ENCODE measurements at regions not wholly inside any gene's neighbourhood (a gene's known extent, or its start where the extent isn't known, plus 50 kb on each side); places are given as distances from the start of the nearest gene placed in this dataset.

DNA sequence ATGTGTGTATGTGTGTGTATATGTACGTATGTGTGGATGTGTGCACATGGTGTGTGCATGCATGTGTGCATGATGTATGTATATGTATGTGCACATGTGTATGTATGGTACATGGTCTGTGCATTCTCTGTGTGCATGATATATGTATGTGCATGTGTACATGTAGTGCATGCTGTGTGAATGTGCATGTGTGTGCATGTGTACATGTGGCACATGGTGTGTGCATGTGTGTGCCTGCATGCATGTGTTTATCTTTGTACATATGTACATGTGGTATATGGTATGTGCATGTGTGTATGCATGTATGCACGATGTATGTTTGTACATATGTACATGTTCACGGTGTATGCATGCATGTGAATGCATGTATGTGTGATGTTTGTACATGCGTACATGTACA is 383.7 kb downstream of the TYW1 start:
- CTCF ChIA-PET = interaction anchor here (1.3 kb wide), 1 partner anchor 9 kb away, joined by 6 read pairs; no protein-coding TSS in a partner anchor
- TF ChIP-seq, protein P1, sequence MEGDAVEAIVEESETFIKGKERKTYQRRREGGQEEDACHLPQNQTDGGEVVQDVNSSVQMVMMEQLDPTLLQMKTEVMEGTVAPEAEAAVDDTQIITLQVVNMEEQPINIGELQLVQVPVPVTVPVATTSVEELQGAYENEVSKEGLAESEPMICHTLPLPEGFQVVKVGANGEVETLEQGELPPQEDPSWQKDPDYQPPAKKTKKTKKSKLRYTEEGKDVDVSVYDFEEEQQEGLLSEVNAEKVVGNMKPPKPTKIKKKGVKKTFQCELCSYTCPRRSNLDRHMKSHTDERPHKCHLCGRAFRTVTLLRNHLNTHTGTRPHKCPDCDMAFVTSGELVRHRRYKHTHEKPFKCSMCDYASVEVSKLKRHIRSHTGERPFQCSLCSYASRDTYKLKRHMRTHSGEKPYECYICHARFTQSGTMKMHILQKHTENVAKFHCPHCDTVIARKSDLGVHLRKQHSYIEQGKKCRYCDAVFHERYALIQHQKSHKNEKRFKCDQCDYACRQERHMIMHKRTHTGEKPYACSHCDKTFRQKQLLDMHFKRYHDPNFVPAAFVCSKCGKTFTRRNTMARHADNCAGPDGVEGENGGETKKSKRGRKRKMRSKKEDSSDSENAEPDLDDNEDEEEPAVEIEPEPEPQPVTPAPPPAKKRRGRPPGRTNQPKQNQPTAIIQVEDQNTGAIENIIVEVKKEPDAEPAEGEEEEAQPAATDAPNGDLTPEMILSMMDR (IDR thresholded peaks at IDR 0.05; ENCODE audit: control extremely low read depth, extremely low read depth, low read depth, missing control alignments) = no peak
- POLR2A ChIA-PET = no interaction called here
- no peak for DNase-seq (ENCODE audit: extremely low spot score)

DNA sequence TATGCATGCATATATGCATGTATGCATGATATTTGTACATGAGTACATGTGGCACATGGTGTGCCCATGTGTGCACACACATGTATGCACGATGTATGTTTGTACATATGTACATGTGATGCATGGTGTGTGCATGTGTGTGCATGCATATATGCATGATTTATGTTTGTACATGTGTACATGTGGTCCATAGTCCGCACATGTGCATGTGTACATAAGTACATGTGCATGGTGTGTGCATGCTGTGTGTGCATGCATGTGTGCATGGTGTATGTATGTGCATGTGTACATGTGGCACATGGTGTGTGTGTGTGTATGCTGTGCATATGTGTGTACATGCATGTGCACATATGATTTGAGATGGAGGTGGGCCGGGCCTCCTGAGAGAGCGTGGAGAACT is 384.2 kb downstream of the TYW1 start:
- CTCF ChIA-PET = interaction anchor here (1.7 to 3.7 kb wide), 2 partner anchors 9 to 10 kb away, joined by 4 to 18 read pairs; no protein-coding TSS in a partner anchor
- TF ChIP-seq, protein P1 (IDR thresholded peaks at IDR 0.05; ENCODE audit: control extremely low read depth, extremely low read depth, low read depth, missing control alignments) = no peak
- DNase-seq (ENCODE audit: extremely low spot score) = no peak
- POLR2A ChIA-PET = no interaction called here

DNA sequence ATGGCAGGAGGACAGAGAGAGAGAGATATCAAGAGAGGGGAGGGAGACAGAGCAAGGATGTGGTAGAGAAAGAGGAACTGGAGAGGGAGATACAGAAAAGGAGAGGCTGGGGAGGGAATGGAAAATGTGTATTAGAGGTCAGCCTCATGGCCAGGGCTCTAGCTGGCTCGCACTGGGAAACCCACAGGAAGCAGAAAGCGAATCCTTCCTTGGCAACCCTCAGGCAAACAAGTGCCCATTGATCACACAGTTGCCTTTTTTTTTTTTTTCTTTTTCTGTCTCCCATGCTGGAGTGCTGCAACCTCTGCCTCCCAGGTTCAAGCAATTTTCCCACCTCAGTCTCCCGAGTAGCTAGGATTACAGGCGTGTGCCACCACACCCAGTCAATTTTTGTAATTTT is 391.2 kb downstream of the TYW1 start:
- DNase-seq (ENCODE audit: extremely low spot score) = no peak
- ChIA-PET POLR2A (no interaction called here), CTCF (interaction anchor here (0.6 to 4.3 kb wide), 3 partner anchors 10 to 922 kb away, joined by 3 to 16 read pairs (median 10); no protein-coding TSS in a partner anchor)
- TF ChIP-seq, protein P1 (IDR thresholded peaks at IDR 0.05; ENCODE audit: control extremely low read depth, extremely low read depth, low read depth, missing control alignments) = no peak

DNA sequence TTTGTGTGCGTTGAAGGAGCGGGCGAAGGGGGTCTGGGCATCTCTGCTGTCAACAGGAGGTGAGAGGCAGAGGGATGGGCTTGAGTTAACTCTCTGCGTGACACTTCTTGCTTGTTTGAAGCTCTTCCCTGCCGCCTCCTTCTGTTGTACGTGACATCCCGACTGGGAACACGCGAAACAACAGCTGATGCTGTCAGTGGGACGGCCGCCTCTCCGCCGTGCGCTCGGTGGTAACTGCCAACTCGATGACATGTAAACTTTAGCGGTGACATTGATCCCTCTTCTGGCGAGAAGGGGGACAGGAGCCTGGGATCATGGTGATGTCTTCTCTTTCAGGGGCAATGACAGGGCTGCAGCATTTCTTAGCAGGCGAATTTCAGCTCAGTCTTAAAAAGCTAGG is 394.5 kb downstream of the TYW1 start:
- POLR2A ChIA-PET = no interaction called here
- TF ChIP-seq, protein P1 (IDR thresholded peaks at IDR 0.05; ENCODE audit: control extremely low read depth, extremely low read depth, low read depth, missing control alignments) = no peak
- DNase-seq (ENCODE audit: extremely low spot score) = no peak
- CTCF ChIA-PET = interaction anchor here (0.9 to 4.3 kb wide), 3 partner anchors 10 to 21 kb away, joined by 4 to 16 read pairs (median 4); no protein-coding TSS in a partner anchor

DNA sequence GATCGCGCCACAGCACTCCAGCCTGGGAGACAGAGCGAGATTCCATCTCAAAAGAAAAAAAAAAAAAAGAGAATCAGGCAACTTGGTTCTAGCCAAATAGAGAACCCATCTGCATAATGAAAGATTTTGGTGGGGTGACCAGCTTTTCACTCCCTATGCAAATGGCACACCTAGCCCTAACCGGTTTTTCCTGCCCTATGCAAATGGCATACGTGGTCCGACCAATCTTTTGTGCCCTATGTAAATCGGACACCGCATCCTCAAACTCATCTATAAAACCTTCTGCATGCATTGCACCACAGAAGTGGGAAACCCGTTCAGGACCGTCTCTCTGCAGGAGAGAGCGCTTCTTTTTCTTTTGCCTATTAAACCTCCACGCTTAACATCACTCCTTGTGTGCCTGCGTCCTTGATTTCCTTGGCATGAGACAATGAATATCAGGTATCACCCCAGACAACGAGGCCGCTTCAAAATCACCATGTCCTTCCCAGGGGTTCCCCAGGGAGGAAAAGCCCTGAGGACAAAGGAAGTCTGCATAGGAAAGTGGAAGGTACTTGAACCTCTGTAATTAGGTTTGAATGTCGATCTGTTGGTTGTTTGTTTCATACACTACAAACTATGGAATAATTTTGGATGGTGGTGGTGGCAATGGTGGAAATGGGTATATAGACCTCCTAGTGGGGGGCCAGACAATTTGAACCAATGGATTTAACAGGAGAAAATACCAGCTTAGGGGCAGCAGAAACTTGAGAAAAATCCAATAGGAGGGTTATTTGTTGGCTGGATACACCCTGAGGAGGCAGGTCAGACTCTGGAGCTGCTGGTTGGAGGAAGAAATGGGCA is 396.2 kb downstream of the TYW1 start:
- CTCF ChIA-PET = interaction anchor here (1.0 kb wide), 1 partner anchor 10 kb away, joined by 3 read pairs; no protein-coding TSS in a partner anchor
- POLR2A ChIA-PET = no interaction called here
- TF ChIP-seq, protein P1 (IDR thresholded peaks at IDR 0.05; ENCODE audit: control extremely low read depth, extremely low read depth, low read depth, missing control alignments) = no peak
- no peak for DNase-seq (ENCODE audit: extremely low spot score)

DNA sequence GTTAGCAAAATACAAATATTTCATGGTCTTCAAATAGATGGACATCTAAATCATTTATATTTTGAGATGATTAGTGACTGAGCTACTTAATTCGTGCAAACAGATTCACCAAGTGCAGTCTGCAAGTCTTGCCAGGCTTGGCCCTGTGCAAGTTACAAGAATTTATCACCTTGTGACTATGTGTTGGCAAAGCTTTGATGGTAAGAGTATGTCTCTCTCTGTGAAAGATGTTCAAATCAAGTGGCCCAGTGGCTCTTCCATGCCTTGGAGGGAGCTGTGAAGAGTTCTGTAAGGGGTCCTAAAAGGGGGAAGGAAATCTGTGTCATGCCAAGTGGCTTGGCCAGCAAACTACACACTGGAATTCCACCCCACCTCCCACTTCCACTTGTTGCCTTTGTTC is 397.3 kb downstream of the TYW1 start:
- CTCF ChIA-PET = no interaction called here
- TF ChIP-seq, protein P1 (IDR thresholded peaks at IDR 0.05; ENCODE audit: control extremely low read depth, extremely low read depth, low read depth, missing control alignments) = no peak
- POLR2A ChIA-PET = no interaction called here
- no peak for DNase-seq (ENCODE audit: extremely low spot score)
